Trophoblast cell (in vitro differentiated cells and primary cell): ENCODE measurements at regions not wholly inside any gene's neighbourhood (a gene's known extent, or its start where the extent isn't known, plus 50 kb on each side); places are given as distances from the start of the nearest gene placed in this dataset.

ENCODE experiments used
- DNase-seq, 2 donors: peaks; one replicate each; pipeline ENCODE4 v3.0.0-alpha.2; 2016
- H2AFZ ChIP-seq: 2 replicates; pipeline ENCODE4 v1.6.1; 2013; ENCODE audit warnings: low read length, moderate library complexity, mild to moderate bottlenecking; ENCODE audit not compliant: insufficient read depth, poor library complexity
- H2AK5ac ChIP-seq: 2 replicates; pipeline ENCODE4 v1.6.1; 2013; ENCODE audit warnings: mild to moderate bottlenecking, low read length
- H2BK120ac ChIP-seq: 2 replicates; pipeline ENCODE4 v1.6.1; 2013; ENCODE audit warnings: low read length, mild to moderate bottlenecking, moderate library complexity; ENCODE audit not compliant: insufficient read depth, poor library complexity
- H2BK12ac ChIP-seq: 2 replicates; pipeline ENCODE4 v1.6.1; 2013; ENCODE audit warnings: mild to moderate bottlenecking, low read length, moderate library complexity
- H2BK5ac ChIP-seq: 2 replicates; pipeline ENCODE4 v1.6.1; 2013; ENCODE audit warnings: low read length, low read depth, moderate library complexity, mild to moderate bottlenecking; ENCODE audit not compliant: poor library complexity
- H3K14ac ChIP-seq: 2 replicates; pipeline ENCODE4 v1.6.1; 2013; ENCODE audit warnings: mild to moderate bottlenecking, low read length
- H3K18ac ChIP-seq: 2 replicates; pipeline ENCODE4 v1.6.1; 2013; ENCODE audit warnings: mild to moderate bottlenecking, low read length
- H3K23ac ChIP-seq: 2 replicates; pipeline ENCODE4 v1.6.1; 2013; ENCODE audit warnings: low read length
- H3K27ac ChIP-seq: 2 replicates; pipeline ENCODE4 v1.5.1; 2013; ENCODE audit warnings: low read depth, mild to moderate bottlenecking, inconsistent platforms, low read length, moderate library complexity
- H3K27me3 ChIP-seq: 2 replicates; pipeline ENCODE4 v1.6.1; 2013; ENCODE audit warnings: inconsistent platforms, mild to moderate bottlenecking, low read length, moderate library complexity; ENCODE audit not compliant: insufficient read depth
- H3K36me3 ChIP-seq, 2 experiments: 1 replicate in 1 of 2; 2 replicates in 1 of 2; pipeline ENCODE4 v1.6.1; 2013; ENCODE audit warnings: low read length in 2 of 2, mild to moderate bottlenecking in 2 of 2, moderate library complexity in 1 of 2; ENCODE audit not compliant: insufficient read depth in 2 of 2, control insufficient read depth in 1 of 2
- H3K4ac ChIP-seq: 2 replicates; pipeline ENCODE4 v1.6.1; 2013; ENCODE audit warnings: low read depth, mild to moderate bottlenecking, low read length, moderate library complexity
- H3K4me1 ChIP-seq, 2 experiments: 1 replicate in 1 of 2; 2 replicates in 1 of 2; pipeline ENCODE4 v1.6.1; 2013; ENCODE audit warnings: low read length in 2 of 2, mild to moderate bottlenecking in 2 of 2, moderate library complexity in 1 of 2; ENCODE audit not compliant: insufficient read depth in 2 of 2, control insufficient read depth in 1 of 2
- H3K4me2 ChIP-seq: 2 replicates; pipeline ENCODE4 v1.6.1; 2013; ENCODE audit warnings: inconsistent platforms, mild to moderate bottlenecking, low read length, moderate library complexity
- H3K4me3 ChIP-seq: 2 replicates; pipeline ENCODE4 v1.5.1; 2013; ENCODE audit warnings: mild to moderate bottlenecking, low read depth, low read length, inconsistent platforms
- H3K79me1 ChIP-seq: one replicate; pipeline ENCODE4 v1.6.1; 2013; ENCODE audit warnings: low read length
- H3K79me2 ChIP-seq: 2 replicates; pipeline ENCODE4 v1.6.1; 2013; ENCODE audit warnings: low read length, mild to moderate bottlenecking; ENCODE audit not compliant: control insufficient read depth, insufficient read depth, poor library complexity
- H3K9ac ChIP-seq: 2 replicates; pipeline ENCODE4 v1.6.1; 2013; ENCODE audit warnings: mild to moderate bottlenecking, low read length
- H3K9me3 ChIP-seq: 2 replicates; pipeline ENCODE4 v1.6.1; 2013; ENCODE audit warnings: low read depth, mild to moderate bottlenecking, control low read depth, inconsistent platforms, low read length; ENCODE audit not compliant: insufficient read depth
- H4K12ac ChIP-seq: 2 replicates; pipeline ENCODE4 v1.6.1; 2013; ENCODE audit warnings: low read depth, mild to moderate bottlenecking, low read length, moderate library complexity
- H4K8ac ChIP-seq: 2 replicates; pipeline ENCODE4 v1.6.1; 2013; ENCODE audit warnings: low read depth, mild to moderate bottlenecking, low read length, moderate library complexity
- H4K91ac ChIP-seq: one replicate; pipeline ENCODE4 v1.6.1; 2013; ENCODE audit warnings: low read depth, mild to moderate bottlenecking, low read length, moderate library complexity
- WGBS: extraction: QIAGEN DNeasy Blood & Tissue Kit; methylation state at CpG from one replicate; pipeline ENCODE4 v1.1.7; 2013; ENCODE audit warnings: missing lambda C conversion rate; ENCODE audit not compliant: insufficient read length, insufficient coverage; ENCODE audit errors: extremely low coverage; 5-methylcytosine and 5-hydroxymethylcytosine counted together

DNA sequence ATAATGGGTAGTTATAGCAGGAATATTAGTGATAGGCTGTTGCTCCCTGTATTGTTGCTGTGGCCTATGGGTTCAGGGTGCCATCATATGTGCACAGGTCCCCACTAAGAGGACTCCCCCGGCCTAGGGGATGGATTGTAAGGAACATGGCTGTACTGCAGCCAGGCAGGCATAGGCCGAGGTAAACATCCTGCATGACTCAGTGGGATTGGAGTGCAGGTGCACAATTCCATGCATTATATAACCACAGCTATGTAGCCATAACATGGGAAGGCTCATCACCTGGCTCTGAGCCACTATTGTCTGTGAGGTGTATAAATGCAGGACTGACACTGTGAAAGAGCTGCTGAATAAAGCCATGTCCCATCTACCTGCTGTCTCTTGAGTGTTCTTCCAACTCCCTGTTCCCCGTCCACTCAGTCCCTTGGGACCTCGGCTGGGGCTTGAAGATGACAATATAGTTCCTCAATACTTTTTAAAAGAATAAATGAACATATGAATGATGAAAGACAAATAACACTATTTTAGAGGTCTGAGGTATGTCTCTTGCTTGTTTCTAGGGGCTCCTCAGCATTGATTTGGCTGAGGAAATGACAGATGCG is 425.2 kb downstream of the IDS start:
- Histone ChIP-seq H2BK12ac (no peak overlapping the region), H4K12ac (no peak overlapping the region), H3K14ac (no peak overlapping the region), H3K23ac (no peak overlapping the region), H3K27me3 (no peaks in the 10 kb centered on the region), H3K79me1 (no peaks in the 10 kb centered on the region), H3K79me2 (no peaks in the 10 kb centered on the region), H3K18ac (no peak overlapping the region), H3K4me3 (no peak overlapping the region), H3K36me3 (no peaks in the 10 kb centered on the region), H2BK5ac (no peak overlapping the region), H2BK120ac (no peak overlapping the region), H4K8ac (no peak overlapping the region), H3K9ac (no peak overlapping the region), H2AK5ac (no peak overlapping the region), H3K9me3 (no peaks in the 10 kb centered on the region), H3K4me1 (no peaks in the 10 kb centered on the region), H2AFZ (no peak overlapping the region), H3K4me2 (no peak overlapping the region), H3K4ac (no peak overlapping the region), H3K27ac (no peak overlapping the region), H4K91ac (no peak overlapping the region)
- no CpG with 5 or more reads among the region's 5 CpGs for WGBS
- DNase-seq = no peak

DNA sequence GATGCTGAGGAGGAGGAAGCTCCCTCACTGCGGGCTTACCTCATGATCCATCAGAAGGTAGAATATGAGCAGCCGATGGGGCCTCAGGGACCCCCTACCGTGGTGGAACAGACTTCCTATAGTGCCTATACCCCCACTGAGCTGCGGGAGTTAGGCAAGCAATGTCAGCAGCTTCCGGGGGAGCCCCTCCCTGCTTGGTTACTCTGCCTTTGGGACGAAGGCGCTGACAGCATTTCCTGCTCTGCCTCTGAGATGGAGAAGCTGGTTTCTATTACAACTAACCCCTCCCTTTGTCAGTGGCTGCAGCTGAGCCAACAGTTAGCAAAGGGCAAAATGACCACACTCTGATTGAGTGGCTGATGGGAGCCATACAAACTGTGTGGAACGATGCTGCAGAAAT is 430.7 kb downstream of the IDS start:
- no peak overlapping the region for H3K9ac ChIP-seq
- no peak overlapping the region for H3K18ac ChIP-seq
- H2AFZ ChIP-seq = no peak overlapping the region
- no peak overlapping the region for H4K12ac ChIP-seq
- no peak overlapping the region for H2BK120ac ChIP-seq
- H2AK5ac ChIP-seq = no peak overlapping the region
- no peak overlapping the region for H4K91ac ChIP-seq
- H3K9me3 ChIP-seq = no peaks in the 10 kb centered on the region
- WGBS = no CpG with 5 or more reads among the region's 8 CpGs
- H3K79me1 ChIP-seq = no peaks in the 10 kb centered on the region
- H3K27ac ChIP-seq = no peak overlapping the region
- H3K14ac ChIP-seq = no peak overlapping the region
- H3K4me2 ChIP-seq = no peak overlapping the region
- H4K8ac ChIP-seq = no peak overlapping the region
- no peaks in the 10 kb centered on the region for H3K36me3 ChIP-seq
- no peak overlapping the region for H3K4ac ChIP-seq
- H3K79me2 ChIP-seq = no peaks in the 10 kb centered on the region
- H3K23ac ChIP-seq = no peak overlapping the region
- H3K4me1 ChIP-seq = no peaks in the 10 kb centered on the region
- H2BK12ac ChIP-seq = no peak overlapping the region
- no peak overlapping the region for H3K4me3 ChIP-seq
- no peaks in the 10 kb centered on the region for H3K27me3 ChIP-seq
- no peak for DNase-seq
- no peak overlapping the region for H2BK5ac ChIP-seq

DNA sequence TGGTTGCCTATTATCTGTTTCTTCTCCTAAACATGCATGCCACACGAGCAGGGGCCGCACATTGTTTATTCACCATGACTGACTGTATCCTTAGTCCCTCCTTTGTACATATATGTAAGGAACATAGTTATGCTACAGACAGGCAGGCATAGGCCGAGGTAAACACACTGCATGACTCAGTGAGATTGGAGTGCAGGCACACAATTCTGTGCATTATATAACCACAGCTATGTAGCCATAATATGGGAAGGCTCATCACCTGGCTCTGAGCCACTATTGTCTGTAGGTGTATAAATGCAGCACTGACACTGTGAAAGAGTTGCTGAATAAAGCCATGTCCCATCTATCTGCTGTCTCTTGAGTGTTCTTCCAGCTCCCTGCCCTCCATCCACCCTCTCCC is 431.6 kb downstream of the IDS start:
- no peak overlapping the region for H3K27ac ChIP-seq
- H3K4me2 ChIP-seq = no peak overlapping the region
- no peak overlapping the region for H4K91ac ChIP-seq
- H3K14ac ChIP-seq = no peak overlapping the region
- H2AK5ac ChIP-seq = no peak overlapping the region
- no peak overlapping the region for H2BK120ac ChIP-seq
- H3K4me3 ChIP-seq = no peak overlapping the region
- no peak overlapping the region for H2BK5ac ChIP-seq
- no peak overlapping the region for H4K8ac ChIP-seq
- H3K9ac ChIP-seq = no peak overlapping the region
- no peaks in the 10 kb centered on the region for H3K9me3 ChIP-seq
- H4K12ac ChIP-seq = no peak overlapping the region
- H3K27me3 ChIP-seq = no peaks in the 10 kb centered on the region
- H3K4me1 ChIP-seq = no peaks in the 10 kb centered on the region
- WGBS = no CpG with 5 or more reads among the region's 3 CpGs
- H3K18ac ChIP-seq = no peak overlapping the region
- no peak overlapping the region for H2AFZ ChIP-seq
- H3K79me2 ChIP-seq = no peaks in the 10 kb centered on the region
- H2BK12ac ChIP-seq = no peak overlapping the region
- no peaks in the 10 kb centered on the region for H3K36me3 ChIP-seq
- no peak overlapping the region for H3K4ac ChIP-seq
- no peak for DNase-seq
- no peak overlapping the region for H3K23ac ChIP-seq
- H3K79me1 ChIP-seq = no peaks in the 10 kb centered on the region

DNA sequence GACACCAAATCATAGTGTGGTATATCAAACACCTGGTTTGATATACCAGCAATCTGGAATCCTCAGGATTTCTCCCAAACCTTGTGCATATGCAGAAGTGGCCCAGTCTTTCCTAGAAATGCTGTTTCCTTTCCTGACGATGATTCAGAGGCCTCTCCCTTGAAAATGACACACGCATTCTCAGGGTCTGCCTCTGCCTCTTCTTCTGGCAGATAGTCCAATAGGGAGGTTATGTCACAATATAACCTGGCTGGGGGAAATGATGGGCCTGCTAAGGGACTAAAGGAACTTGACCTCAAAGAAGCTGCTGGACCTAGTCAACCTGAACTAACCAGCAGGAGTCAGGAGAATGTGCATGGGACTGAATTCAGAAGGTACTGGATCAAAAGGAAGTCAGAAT is 435.2 kb downstream of the IDS start:
- Histone ChIP-seq H3K27me3 (no peaks in the 10 kb centered on the region), H3K23ac (no peak overlapping the region), H3K9ac (no peak overlapping the region), H3K18ac (no peak overlapping the region), H3K9me3 (no peaks in the 10 kb centered on the region), H3K4me3 (no peak overlapping the region), H4K8ac (no peak overlapping the region), H3K4ac (no peak overlapping the region), H2BK120ac (no peak overlapping the region), H3K27ac (no peak overlapping the region), H3K79me2 (no peaks in the 10 kb centered on the region), H3K4me2 (no peak overlapping the region), H4K91ac (no peak overlapping the region), H3K14ac (no peak overlapping the region), H2AFZ (no peak overlapping the region), H4K12ac (no peak overlapping the region), H3K79me1 (no peaks in the 10 kb centered on the region), H2BK12ac (no peak overlapping the region), H3K36me3 (no peaks in the 10 kb centered on the region), H2AK5ac (no peak overlapping the region), H2BK5ac (no peak overlapping the region), H3K4me1 (no peaks in the 10 kb centered on the region)
- WGBS = no CpG with 5 or more reads among the region's 2 CpGs
- no peak for DNase-seq
